HG03460 (cell line): ENCODE measurements at regions not wholly inside any gene's neighbourhood (a gene's known extent, or its start where the extent isn't known, plus 50 kb on each side); places are given as distances from the start of the nearest gene placed in this dataset.

ENCODE experiments used
- ATAC-seq: cut with Tn5 transposase; IDR thresholded peaks from one replicate; pipeline ENCODE4 v1.9.1; 2021; ENCODE audit not compliant: unreplicated experiment

- ATAC-seq: no peak
These were observed 128.0 kb upstream of the TPM1 start for GRCh38 chr15:62914461-62915079.

GRCh38 chr15:62920682-62921502, 121.7 kb upstream of the TPM1 start:
- ATAC-seq: no peak

DNA sequence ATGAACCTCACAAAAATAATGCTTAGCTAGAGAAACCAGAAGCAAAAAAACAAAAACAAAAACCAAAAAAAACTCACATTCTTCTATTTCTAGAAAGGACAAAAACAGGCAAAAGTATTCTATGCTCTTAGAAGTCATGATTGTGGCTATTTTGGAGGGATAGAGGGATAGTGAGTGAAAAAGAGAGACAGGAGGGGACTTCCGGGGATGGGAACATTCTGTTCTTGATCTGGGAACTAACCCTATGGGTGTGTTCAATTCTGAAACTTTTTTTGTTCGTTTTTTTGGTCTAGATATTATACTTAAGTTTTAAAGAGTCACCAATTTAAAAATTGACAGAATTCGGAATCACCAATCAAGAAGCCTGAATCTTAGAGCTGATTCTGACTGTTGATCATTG, 120.0 kb upstream of the TPM1 start:
- ATAC-seq: no peak

- ATAC-seq: no peak
These were observed 116.7 kb upstream of the TPM1 start for GRCh38 chr15:62925875-62926274.

GRCh38 chr15:62927196-62927595, 115.4 kb upstream of the TPM1 start:
- ATAC-seq: no peak

GRCh38 chr15:62927836-62928235, 114.7 kb upstream of the TPM1 start:
- ATAC-seq: no peak

DNA sequence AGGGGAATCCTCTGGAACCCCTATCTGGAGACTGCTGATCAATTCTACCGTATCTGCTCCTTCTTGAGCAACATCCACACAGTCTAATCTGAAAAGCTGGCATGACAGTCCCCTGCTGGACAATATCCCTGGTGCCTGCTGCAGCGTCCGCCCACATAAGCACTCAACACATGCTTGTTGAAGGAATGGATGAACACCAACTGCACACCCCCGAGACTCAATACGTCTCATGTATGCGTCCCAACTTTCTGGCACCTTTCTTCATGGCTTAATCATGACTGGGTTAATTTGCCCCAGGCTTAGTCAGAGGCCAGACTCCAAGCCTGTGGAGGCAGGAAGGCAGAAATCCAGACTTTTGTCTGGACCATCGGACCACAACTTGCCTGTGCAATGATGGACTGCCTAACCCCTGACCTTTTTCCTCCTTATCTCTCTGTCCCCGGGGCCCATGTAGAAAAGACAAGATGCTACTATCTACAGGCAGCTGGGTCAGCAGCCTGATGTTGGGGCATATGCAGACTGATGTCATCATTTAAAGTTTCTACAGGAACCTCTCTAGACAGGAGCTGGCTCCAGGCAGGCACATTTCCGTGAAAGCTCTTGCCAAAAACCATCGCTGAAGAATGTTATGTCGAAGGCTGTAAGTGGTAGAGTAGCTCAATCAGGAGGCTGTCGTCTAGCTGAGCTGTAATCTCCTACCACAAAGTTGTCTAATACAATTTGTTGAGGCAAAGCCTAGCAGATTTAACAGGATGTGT, 114.1 kb upstream of the TPM1 start:
- no peak for ATAC-seq

- ATAC-seq: no peak
These were observed 113.6 kb upstream of the TPM1 start for GRCh38 chr15:62929000-62929357.

- no peak for ATAC-seq
These were observed 110.9 kb upstream of the TPM1 start for GRCh38 chr15:62931650-62932049.

DNA sequence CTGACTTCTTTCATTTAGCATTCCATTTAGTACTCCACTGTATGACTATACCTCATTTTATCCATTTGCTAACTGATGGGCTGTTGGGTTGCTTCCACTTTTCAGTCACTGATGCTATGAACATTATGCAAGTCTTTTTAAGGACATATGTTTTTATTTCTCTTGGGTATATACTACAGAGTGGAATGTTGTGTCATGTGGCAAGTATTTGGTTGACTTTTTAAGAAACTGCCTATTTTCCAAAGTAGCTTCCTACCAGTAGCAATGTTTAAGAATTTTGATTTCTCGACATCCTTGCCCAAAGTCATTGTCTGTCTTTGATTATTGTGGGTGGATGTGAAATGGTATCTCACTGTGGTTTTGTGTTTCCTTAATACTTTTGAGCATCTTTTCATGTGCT, 110.1 kb upstream of the TPM1 start:
- no peak for ATAC-seq

DNA sequence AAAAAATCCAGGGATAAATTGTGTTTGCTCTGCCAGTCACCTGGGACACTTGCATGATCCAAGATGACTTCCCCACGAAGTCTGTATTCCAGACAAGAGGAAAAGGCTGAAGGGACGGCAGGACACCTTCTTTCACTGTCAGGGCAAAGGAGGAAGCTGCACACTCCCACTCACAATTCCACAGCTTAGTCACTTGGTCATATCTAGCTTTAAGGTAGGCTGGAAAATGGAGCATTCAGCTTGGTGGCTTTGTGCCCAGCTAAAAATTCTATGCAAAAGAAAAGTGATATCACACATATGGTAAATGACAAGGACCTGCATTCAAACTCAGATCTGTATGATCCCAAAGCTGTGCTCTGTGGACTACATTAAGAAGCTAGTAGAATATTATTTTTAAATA, 109.2 kb upstream of the TPM1 start:
- ATAC-seq: no peak

- no peak for ATAC-seq
These were observed 108.1 kb upstream of the TPM1 start for GRCh38 chr15:62934236-62934971.

DNA sequence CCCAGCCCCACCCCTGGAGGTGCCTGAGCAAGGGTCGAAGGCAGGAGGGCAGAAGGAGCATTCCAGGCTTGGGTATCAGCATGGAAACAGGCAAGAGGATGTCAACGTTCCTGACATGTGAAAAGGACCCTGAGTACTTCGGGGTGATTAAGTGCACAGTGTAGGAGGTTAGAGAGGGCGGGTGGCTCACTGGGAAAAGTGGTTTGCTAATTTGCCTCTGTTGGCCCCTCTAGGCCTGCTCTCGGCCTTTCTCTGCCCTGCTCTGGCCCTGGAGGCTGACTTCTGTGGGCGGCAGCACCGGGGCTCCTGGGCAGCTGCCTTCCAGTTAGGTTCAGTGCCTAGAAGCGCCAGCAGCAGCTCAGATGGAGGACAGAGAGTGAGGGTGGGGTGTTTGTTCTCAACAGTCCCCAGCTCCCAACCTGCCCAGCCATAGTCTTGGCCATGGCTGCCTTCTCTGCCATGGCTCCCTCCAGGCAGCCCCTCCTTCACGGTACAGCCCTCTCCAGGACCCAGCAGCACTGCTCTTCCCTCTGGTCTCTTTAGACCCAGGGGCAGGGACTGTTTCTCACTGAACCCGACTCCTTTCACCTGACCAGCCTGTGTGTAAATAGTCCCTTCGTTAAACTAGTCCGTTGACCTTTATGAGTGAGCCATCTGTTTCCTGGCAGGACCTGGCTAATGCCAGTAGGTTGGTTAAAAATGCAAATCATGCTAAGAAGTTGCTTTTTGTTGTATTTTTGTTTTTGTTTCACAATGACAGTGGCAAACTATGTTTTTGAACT, 107.1 kb upstream of the TPM1 start:
- no peak for ATAC-seq

- no peak for ATAC-seq
These were observed 103.7 kb upstream of the TPM1 start for GRCh38 chr15:62938825-62939224.

DNA sequence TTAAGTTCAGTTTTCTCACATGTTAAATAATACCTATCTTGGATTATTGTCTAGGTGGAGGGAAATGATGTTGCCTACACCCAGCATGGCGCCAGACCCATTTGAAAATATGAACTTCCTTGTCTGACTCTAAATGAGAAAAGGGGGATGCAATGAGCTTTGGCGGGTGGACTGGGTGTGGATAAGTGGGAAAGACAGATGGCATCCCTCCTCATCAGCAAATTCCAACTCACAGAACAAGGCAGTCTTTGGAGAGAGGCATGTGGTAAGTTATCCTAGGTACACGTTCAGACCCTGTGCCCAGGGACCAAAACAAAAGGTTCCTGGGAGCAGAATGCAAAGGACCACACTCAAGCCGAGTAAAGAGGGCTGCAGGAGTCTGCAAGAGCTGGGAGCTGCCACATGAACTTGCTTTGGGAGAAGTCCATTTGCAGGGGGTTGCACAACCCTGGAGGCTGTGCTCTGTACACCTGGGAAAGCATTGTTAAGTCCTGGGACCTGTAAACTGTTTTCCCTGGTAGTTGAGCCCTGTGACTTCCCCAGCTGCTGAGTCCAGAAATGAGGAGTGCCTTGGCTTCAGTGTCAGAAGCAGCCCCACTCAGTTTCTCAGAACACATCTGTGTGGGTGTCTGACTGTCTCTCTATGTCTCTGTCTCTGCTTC, 102.3 kb upstream of the TPM1 start:
- no peak for ATAC-seq

GRCh38 chr15:62940755-62941361, 101.7 kb upstream of the TPM1 start:
- no peak for ATAC-seq

DNA sequence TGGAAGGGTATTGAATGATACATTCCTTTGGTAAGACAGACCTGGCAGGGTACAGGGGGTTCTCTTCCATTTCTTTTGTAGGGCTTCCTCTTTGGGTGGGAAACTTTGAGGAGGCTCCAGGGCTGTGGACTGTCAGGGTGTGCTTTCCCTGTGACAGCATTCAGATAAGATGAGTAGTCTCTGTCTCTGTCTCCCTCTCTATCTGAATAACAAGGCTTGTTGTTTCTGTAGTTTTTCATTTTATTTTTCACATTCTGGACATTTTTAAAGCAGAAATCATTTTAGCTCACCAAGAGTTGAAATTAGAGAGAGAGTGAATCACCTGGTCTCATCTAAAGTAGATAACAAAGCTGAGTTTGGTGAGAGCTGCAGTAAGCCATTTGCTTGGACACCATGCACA, 100.8 kb upstream of the TPM1 start:
- no peak for ATAC-seq

- ATAC-seq: no peak
These were observed 100.1 kb upstream of the TPM1 start for GRCh38 chr15:62942428-62942827.

- no peak for ATAC-seq
These were observed 97.5 kb upstream of the TPM1 start for GRCh38 chr15:62945063-62945462.

DNA sequence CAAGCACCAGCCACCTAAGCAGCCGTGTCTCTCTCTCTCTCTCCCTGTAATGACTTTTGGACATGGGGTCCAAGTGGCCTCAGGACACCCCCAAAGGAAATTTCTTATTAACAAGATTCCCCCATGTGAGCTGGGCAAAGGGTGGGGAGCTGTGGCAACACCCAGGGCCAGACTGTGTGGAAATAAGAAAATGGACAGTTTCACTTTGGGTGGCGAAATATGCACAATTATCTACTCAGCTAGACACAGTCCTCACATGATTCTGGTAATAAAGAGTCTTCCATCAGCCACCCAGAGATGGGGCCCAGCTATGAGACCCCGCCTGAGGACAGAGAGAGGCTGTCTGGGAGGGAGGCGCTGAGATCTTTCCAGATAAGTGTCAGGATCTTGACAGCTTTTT, 96.8 kb upstream of the TPM1 start:
- ATAC-seq: no peak
